Sigmoid colon (tissue), 6 donors: ENCODE measurements at regions not wholly inside any gene's neighbourhood (a gene's known extent, or its start where the extent isn't known, plus 50 kb on each side); places are given as distances from the start of the nearest gene placed in this dataset.

Source experiments
- DNase-seq: peaks from one replicate; pipeline ENCODE4 v3.0.0-alpha.2; 2019
- H3K27ac ChIP-seq, 4 donors: fragments of 200-600 bp; sonication (generic); one replicate each; pipeline ENCODE4 v1.5.1; 2016 to 2019; ENCODE audit warnings: mild to moderate bottlenecking in 1 of 4
- H3K27me3 ChIP-seq, 3 donors: fragments of 200-600 bp; sonication (generic); one replicate each; pipeline ENCODE4 v1.5.1; 2019; ENCODE audit warnings: mild to moderate bottlenecking in 1 of 3
- H3K36me3 ChIP-seq, 4 donors: fragments of 200-600 bp; sonication (generic); one replicate each; pipeline ENCODE4 v1.5.1; 2016 to 2019
- H3K4me1 ChIP-seq, 4 donors: fragments of 200-600 bp; sonication (generic); one replicate each; pipeline ENCODE4 v1.5.1; 2017 to 2019
- H3K4me3 ChIP-seq, 4 donors: fragments of 200-600 bp; sonication (generic); one replicate each; pipeline ENCODE4 v1.5.1; 2017 to 2019; ENCODE audit warnings: mild to moderate bottlenecking in 2 of 4, moderate library complexity in 1 of 4
- H3K9me3 ChIP-seq, 4 donors: fragments of 200-600 bp in 3 of 4; sonication (generic) in 3 of 4; one replicate each; pipeline versions ENCODE4 v1.5.1 to v1.6.1; 2013 to 2019
- EP300 ChIP-seq, 4 donors: sonication (generic); formaldehyde crosslinking; IDR thresholded peaks; one replicate each; pipeline ENCODE4 v1.6.1; 2017; ENCODE audit warnings: antibody characterized with exemption in 4 of 4
- POLR2A ChIP-seq, 2 donors: fragments of 450-650 bp; IDR thresholded peaks; one replicate each; pipeline ENCODE4 v1.6.1; 2016; ENCODE audit warnings: antibody characterized with exemption in 2 of 2, mild to moderate bottlenecking in 2 of 2, moderate library complexity in 2 of 2
- POLR2AphosphoS5 ChIP-seq, 4 donors: sonication (generic); formaldehyde crosslinking; IDR thresholded peaks; one replicate each; pipeline ENCODE4 v1.6.1; 2017; ENCODE audit warnings: antibody characterized with exemption in 4 of 4
- WGBS, 2 donors: extraction: QIAGEN DNeasy Blood & Tissue Kit; methylation state at CpG; one replicate each; pipeline ENCODE4 v1.1.7; 2013; 5-methylcytosine and 5-hydroxymethylcytosine counted together
- intact Hi-C: fragments of 100-400 bp; cut with DNase I; formaldehyde crosslinking; loops from one replicate; pipeline ENCODE4 v1.15.1; 2023
- TF ChIP-seq, protein P1 (sequence below), 4 experiments: fragments of 450-650 bp in 3 of 4; fragments of 200-600 bp in 1 of 4; IDR thresholded peaks; one replicate each; pipeline ENCODE4 v1.5.1; 2016 to 2019; ENCODE audit warnings: antibody characterized with exemption in 4 of 4, mild to moderate bottlenecking in 3 of 4, moderate library complexity in 2 of 4
- donor health status: healthy with polysubstance abuse.
- donor health status: healthy.

DNA sequence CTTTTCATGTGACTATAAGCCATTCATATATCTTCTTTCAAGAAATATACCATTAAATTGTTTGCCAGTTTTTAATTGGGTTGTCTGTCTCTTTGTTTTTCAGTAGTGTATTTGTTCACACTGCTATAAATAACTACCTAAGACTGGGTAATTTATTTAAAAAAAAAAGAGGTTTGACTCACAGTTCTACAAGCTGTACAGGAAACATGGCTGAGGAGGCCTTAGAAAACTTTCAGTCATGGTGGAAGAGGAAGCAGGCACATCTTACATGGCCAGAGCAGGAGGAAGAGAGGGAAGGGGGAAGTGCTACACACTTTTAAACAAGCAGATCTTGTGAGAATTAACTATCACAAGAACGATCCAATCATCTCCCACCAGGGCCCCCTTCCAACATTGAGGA is 255.3 kb downstream of the EPM2A start:
- WGBS, 2 donors, result 79 to 88% methylated on average over 1 of the region's 1 CpG
- Histone ChIP-seq H3K27ac (no peak overlapping the region), H3K36me3 (no peaks in the 10 kb centered on the region), H3K4me1 (no peaks in the 10 kb centered on the region), H3K27me3 (no peaks in the 10 kb centered on the region), H3K9me3 (peaks cover 0 to 10% (median 4%) of the 10 kb centered on the region in 4 donors), H3K4me3 (no peak overlapping the region)
- no peak for TF ChIP-seq EP300 (IDR thresholded peaks at IDR 0.05)
- no peak for TF ChIP-seq POLR2A (IDR thresholded peaks at IDR 0.05)
- TF ChIP-seq, protein P1, sequence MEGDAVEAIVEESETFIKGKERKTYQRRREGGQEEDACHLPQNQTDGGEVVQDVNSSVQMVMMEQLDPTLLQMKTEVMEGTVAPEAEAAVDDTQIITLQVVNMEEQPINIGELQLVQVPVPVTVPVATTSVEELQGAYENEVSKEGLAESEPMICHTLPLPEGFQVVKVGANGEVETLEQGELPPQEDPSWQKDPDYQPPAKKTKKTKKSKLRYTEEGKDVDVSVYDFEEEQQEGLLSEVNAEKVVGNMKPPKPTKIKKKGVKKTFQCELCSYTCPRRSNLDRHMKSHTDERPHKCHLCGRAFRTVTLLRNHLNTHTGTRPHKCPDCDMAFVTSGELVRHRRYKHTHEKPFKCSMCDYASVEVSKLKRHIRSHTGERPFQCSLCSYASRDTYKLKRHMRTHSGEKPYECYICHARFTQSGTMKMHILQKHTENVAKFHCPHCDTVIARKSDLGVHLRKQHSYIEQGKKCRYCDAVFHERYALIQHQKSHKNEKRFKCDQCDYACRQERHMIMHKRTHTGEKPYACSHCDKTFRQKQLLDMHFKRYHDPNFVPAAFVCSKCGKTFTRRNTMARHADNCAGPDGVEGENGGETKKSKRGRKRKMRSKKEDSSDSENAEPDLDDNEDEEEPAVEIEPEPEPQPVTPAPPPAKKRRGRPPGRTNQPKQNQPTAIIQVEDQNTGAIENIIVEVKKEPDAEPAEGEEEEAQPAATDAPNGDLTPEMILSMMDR (IDR thresholded peaks at IDR 0.05), result no peak
- TF ChIP-seq POLR2AphosphoS5 (IDR thresholded peaks at IDR 0.05), result no peak
- DNase-seq, result no peak
- intact Hi-C loops, result no loop called here

DNA sequence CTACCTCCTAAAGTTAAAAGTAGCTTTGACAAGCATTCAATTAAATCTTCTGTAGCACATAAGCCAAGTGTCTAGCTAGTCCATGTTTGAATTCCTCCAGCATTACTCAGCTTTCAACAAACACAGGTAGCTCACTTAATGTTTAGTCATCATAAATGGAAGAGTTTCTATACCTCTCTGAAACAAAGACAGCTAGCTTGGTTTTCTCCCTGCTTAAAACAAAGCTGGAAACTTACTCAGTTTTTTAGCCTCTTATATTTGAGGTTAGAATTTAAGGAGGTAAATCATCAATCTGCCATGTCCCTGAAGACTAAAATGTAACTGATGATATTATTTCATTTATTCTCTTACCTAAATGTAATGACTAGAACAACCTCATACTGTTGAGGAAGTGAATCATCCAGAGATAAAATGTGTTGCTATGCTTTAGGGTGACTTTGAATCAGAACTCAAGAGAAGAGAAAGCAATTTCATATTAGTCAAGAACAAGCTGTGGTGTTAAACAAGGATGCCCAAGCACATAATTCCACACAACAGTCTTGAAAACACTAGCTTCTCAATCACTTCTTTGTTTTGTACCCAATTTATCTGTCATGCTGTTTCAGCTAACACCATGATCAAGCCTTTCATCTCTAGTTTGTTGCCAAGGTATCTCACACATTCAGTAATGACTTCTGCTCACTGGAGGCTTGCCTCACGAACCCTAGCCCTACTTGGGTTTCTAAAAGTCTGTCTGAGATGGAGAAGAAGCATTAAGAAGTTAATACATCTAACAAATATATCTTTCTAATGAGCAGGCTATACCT is 251.9 kb downstream of the EPM2A start:
- intact Hi-C loops, result no loop called here
- Histone ChIP-seq H3K9me3 (peaks cover 0 to 2% (median 0%) of the 10 kb centered on the region in 4 donors), H3K4me1 (no peaks in the 10 kb centered on the region), H3K4me3 (no peak overlapping the region), H3K27me3 (no peaks in the 10 kb centered on the region), H3K36me3 (no peaks in the 10 kb centered on the region), H3K27ac (no peak overlapping the region)
- TF ChIP-seq EP300 (IDR thresholded peaks at IDR 0.05) (no peak), POLR2AphosphoS5 (IDR thresholded peaks at IDR 0.05) (no peak), POLR2A (IDR thresholded peaks at IDR 0.05) (no peak)
- TF ChIP-seq, protein P1 (IDR thresholded peaks at IDR 0.05), result no peak
- no peak for DNase-seq
- 48 to 56% methylated on average over 1 of the region's 1 CpG for WGBS, 2 donors

DNA sequence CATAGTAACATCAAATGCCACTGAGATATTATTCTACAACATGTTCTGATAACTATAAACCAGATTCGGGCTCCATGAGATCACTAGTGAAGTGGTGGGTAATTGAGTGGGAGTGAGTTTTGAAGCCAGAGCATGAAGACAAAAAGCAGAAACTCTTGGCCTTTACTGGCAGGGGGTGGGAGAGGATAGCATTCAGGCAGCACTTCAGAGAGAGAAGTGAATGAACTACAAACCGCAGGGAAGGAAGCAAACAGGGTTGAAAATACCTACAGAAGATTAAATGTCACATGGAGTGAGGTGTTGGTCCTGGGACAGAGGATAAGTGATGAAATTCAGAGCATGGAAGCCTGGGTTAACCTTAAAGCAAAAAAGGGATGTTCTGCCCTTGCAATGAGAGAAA is 250.0 kb downstream of the EPM2A start:
- TF ChIP-seq, protein P1 (IDR thresholded peaks at IDR 0.05), result no peak
- no peak for TF ChIP-seq POLR2AphosphoS5 (IDR thresholded peaks at IDR 0.05)
- no peak for TF ChIP-seq EP300 (IDR thresholded peaks at IDR 0.05)
- TF ChIP-seq POLR2A (IDR thresholded peaks at IDR 0.05), result no peak
- intact Hi-C loops, result no loop called here
- Histone ChIP-seq H3K4me3 (no peak overlapping the region), H3K36me3 (no peaks in the 10 kb centered on the region), H3K27ac (no peak overlapping the region), H3K4me1 (no peaks in the 10 kb centered on the region), H3K27me3 (no peaks in the 10 kb centered on the region), H3K9me3 (no peaks in the 10 kb centered on the region)
- DNase-seq, result no peak
- 76 to 79% methylated on average over 2 of the region's 2 CpGs for WGBS, 2 donors

DNA sequence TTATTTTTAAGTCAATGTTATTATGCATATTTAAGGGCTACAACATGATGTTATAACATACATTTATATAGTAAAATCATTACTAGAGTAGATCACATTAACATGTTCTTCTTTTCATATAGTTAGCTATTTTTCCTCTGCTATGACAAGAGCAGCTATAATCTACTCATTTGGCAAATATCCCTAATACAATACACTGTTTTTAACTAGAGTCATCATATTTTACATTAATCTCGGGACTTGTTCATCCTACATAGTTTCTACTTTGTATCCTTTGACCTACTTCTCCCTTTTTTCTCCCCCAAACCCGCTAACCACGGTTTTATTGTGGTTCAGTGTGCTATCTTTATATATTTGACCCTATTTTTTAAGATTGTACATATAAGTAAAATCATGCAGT is 249.0 kb downstream of the EPM2A start:
- intact Hi-C loops, result no loop called here
- H3K27me3 ChIP-seq, result no peaks in the 10 kb centered on the region
- 65 to 69% methylated on average over 3 of the region's 3 CpGs for WGBS, 2 donors
- no peak overlapping the region for H3K27ac ChIP-seq
- no peak overlapping the region for H3K4me3 ChIP-seq
- TF ChIP-seq, protein P1 (IDR thresholded peaks at IDR 0.05), result no peak
- no peak for DNase-seq
- no peaks in the 10 kb centered on the region for H3K4me1 ChIP-seq
- no peaks in the 10 kb centered on the region for H3K9me3 ChIP-seq
- no peaks in the 10 kb centered on the region for H3K36me3 ChIP-seq

DNA sequence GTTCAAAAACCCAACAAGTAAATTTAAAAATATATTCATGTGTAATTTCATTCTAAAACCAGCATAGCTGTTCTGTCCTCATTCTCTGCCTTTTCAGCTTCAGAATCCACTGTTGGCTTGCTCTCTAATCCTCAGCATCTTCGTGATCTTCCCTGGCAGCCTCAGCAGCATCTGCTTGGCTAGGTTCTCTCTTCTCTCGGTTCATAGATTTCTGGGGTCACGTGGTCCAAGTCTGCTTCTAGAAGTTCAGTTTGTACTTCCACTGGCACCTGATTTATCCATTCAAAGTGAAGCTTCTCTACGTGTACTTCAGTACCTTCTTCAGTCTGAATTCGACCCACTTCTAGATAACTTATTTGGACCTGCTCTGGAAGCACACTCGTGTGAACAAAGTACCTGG is 245.7 kb downstream of the EPM2A start:
- H3K9me3 ChIP-seq, result peaks cover 0 to under 1% (median 0%) of the 10 kb centered on the region in 4 donors
- H3K27ac ChIP-seq, result no peak overlapping the region
- intact Hi-C loops, result no loop called here
- H3K27me3 ChIP-seq, result no peaks in the 10 kb centered on the region
- H3K4me3 ChIP-seq, result no peak overlapping the region
- no peak for TF ChIP-seq EP300 (IDR thresholded peaks at IDR 0.05)
- TF ChIP-seq POLR2AphosphoS5 (IDR thresholded peaks at IDR 0.05), result no peak
- TF ChIP-seq POLR2A (IDR thresholded peaks at IDR 0.05), result no peak
- TF ChIP-seq, protein P1 (IDR thresholded peaks at IDR 0.05), result no peak
- H3K4me1 ChIP-seq, result no peaks in the 10 kb centered on the region
- no peaks in the 10 kb centered on the region for H3K36me3 ChIP-seq
- 75 to 83% methylated on average over 6 of the region's 6 CpGs for WGBS, 2 donors
- DNase-seq, result no peak
